ENCODE measurements at regions not wholly inside any gene's neighbourhood (a gene's known extent, or its start where the extent isn't known, plus 50 kb on each side); places are given as distances from the start of the nearest gene placed in this dataset.

DNA sequence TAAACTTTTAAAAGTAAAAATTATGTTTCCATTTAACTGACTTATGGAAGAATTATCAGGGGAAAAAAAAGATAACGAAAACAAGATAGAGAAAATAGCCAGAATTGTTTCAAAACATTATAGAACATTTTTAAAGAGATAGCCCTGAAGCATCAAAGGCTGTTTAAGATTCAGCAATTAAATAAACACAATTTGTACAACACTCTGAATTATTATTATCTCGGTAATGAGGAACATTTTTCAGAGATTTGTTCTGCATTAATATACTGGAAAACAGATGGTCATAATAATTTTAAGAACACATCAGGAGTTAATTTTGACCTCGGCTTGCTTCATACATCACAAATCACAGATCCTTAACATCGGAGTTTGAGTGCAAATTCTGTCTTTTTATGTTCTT is 643.8 kb downstream of the SORCS1 start:
- TF ChIP-seq, protein P1, sequence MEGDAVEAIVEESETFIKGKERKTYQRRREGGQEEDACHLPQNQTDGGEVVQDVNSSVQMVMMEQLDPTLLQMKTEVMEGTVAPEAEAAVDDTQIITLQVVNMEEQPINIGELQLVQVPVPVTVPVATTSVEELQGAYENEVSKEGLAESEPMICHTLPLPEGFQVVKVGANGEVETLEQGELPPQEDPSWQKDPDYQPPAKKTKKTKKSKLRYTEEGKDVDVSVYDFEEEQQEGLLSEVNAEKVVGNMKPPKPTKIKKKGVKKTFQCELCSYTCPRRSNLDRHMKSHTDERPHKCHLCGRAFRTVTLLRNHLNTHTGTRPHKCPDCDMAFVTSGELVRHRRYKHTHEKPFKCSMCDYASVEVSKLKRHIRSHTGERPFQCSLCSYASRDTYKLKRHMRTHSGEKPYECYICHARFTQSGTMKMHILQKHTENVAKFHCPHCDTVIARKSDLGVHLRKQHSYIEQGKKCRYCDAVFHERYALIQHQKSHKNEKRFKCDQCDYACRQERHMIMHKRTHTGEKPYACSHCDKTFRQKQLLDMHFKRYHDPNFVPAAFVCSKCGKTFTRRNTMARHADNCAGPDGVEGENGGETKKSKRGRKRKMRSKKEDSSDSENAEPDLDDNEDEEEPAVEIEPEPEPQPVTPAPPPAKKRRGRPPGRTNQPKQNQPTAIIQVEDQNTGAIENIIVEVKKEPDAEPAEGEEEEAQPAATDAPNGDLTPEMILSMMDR (conservative IDR thresholded peaks at IDR 0.05; ENCODE audit: low read length), result no peak
- TF ChIP-seq EZH2phosphoT487 (IDR thresholded peaks at IDR 0.05; ENCODE audit: borderline replicate concordance, low read depth, low read length), result no peak
